H9 (cell line): ENCODE measurements at regions not wholly inside any gene's neighbourhood (a gene's known extent, or its start where the extent isn't known, plus 50 kb on each side); places are given as distances from the start of the nearest gene placed in this dataset.

Experiments used
- DNase-seq: peaks from one replicate; pipeline ENCODE4 v3.0.0-alpha.2; 2017
- H2AFZ ChIP-seq: one replicate; pipeline ENCODE4 v1.6.1; 2013; ENCODE audit warnings: mild to moderate bottlenecking, low read length, control low read depth, moderate library complexity
- H2AK5ac ChIP-seq: 2 replicates; pipeline ENCODE4 v1.6.1; 2013; ENCODE audit warnings: low read length, control low read depth, mixed read lengths; ENCODE audit not compliant: insufficient read length
- H2BK120ac ChIP-seq: one replicate; pipeline ENCODE4 v1.6.1; 2013; ENCODE audit warnings: low read depth, mild to moderate bottlenecking, low read length, control low read depth, inconsistent platforms; ENCODE audit not compliant: poor library complexity, severe bottlenecking
- H2BK12ac ChIP-seq: 2 replicates; pipeline ENCODE4 v1.6.1; 2013; ENCODE audit warnings: low read length, control low read depth, mixed read lengths, low read depth; ENCODE audit not compliant: insufficient read length
- H2BK15ac ChIP-seq: 2 replicates; pipeline ENCODE4 v1.6.1; 2013; ENCODE audit warnings: low read depth, low read length, control low read depth
- H2BK20ac ChIP-seq: one replicate; pipeline ENCODE4 v1.6.1; 2013; ENCODE audit warnings: low read depth, mild to moderate bottlenecking, low read length, control low read depth, inconsistent platforms; ENCODE audit not compliant: poor library complexity, severe bottlenecking
- H2BK5ac ChIP-seq: 2 replicates; pipeline ENCODE4 v1.6.1; 2013; ENCODE audit warnings: low read length, control low read depth, mixed read lengths; ENCODE audit not compliant: insufficient read length
- H3K14ac ChIP-seq: 2 replicates; pipeline ENCODE4 v1.6.1; 2013; ENCODE audit warnings: low read length, control low read depth; ENCODE audit not compliant: insufficient read depth
- H3K18ac ChIP-seq: 2 replicates; pipeline ENCODE4 v1.6.1; 2013; ENCODE audit warnings: low read depth, mild to moderate bottlenecking, mixed read lengths, low read length, control low read depth; ENCODE audit not compliant: insufficient read length
- H3K23ac ChIP-seq: 2 replicates; pipeline ENCODE4 v1.6.1; 2013; ENCODE audit warnings: low read length, control low read depth, mixed read lengths, low read depth; ENCODE audit not compliant: insufficient read length
- H3K23me2 ChIP-seq: 2 replicates; pipeline ENCODE4 v1.6.1; 2013; ENCODE audit warnings: low read depth, mild to moderate bottlenecking, mixed read lengths, low read length, control low read depth; ENCODE audit not compliant: insufficient read length, poor library complexity, severe bottlenecking
- H3K27ac ChIP-seq: 2 replicates; pipeline ENCODE4 v1.5.1; 2013; ENCODE audit warnings: low read length, control low read depth, mixed read lengths, low read depth; ENCODE audit not compliant: insufficient read length
- H3K27me3 ChIP-seq: 2 replicates; pipeline ENCODE4 v1.6.1; 2013; ENCODE audit warnings: low read length, control low read depth, inconsistent platforms; ENCODE audit not compliant: insufficient read depth
- H3K4ac ChIP-seq: 2 replicates; pipeline ENCODE4 v1.6.1; 2013; ENCODE audit warnings: low read depth, mild to moderate bottlenecking, control low read depth, inconsistent platforms, low read length, moderate library complexity
- H3K4me1 ChIP-seq: 2 replicates; pipeline ENCODE4 v1.6.1; 2013; ENCODE audit warnings: low read length, control low read depth, inconsistent platforms; ENCODE audit not compliant: insufficient read depth
- H3K4me2 ChIP-seq: 2 replicates; pipeline ENCODE4 v1.6.1; 2013; ENCODE audit warnings: low read length, control low read depth, mixed read lengths; ENCODE audit not compliant: insufficient read length, insufficient read depth
- H3K56ac ChIP-seq: 2 replicates; pipeline ENCODE4 v1.6.1; 2013; ENCODE audit warnings: low read depth, mild to moderate bottlenecking, mixed read lengths, low read length, control low read depth; ENCODE audit not compliant: insufficient read length
- H3K79me1 ChIP-seq: 2 replicates; pipeline ENCODE4 v1.6.1; 2013; ENCODE audit warnings: low read depth, mild to moderate bottlenecking, moderate library complexity, low read length, control low read depth, inconsistent platforms; ENCODE audit not compliant: insufficient read depth, poor library complexity, severe bottlenecking
- H3K79me2 ChIP-seq: 2 replicates; pipeline ENCODE4 v1.6.1; 2013; ENCODE audit warnings: low read length, control low read depth, inconsistent platforms; ENCODE audit not compliant: insufficient read depth
- H3K9ac ChIP-seq: 2 replicates; pipeline ENCODE4 v1.6.1; 2013; ENCODE audit warnings: low read length, control low read depth, mixed read lengths; ENCODE audit not compliant: insufficient read length; ENCODE audit errors: extremely low read depth
- H3K9me3 ChIP-seq: one replicate; pipeline ENCODE4 v1.6.1; 2013; ENCODE audit warnings: low read depth, low read length, inconsistent platforms; ENCODE audit not compliant: control insufficient read depth
- H3T11ph ChIP-seq: one replicate; pipeline ENCODE4 v1.6.1; 2013; ENCODE audit warnings: mild to moderate bottlenecking, low read length, control low read depth, inconsistent platforms
- H4K20me1 ChIP-seq: one replicate; pipeline ENCODE4 v1.6.1; 2013; ENCODE audit not compliant: control insufficient read depth, insufficient read length, insufficient read depth
- H4K5ac ChIP-seq: 2 replicates; pipeline ENCODE4 v1.6.1; 2013; ENCODE audit warnings: low read depth, mild to moderate bottlenecking, mixed read lengths, low read length, control low read depth; ENCODE audit not compliant: insufficient read length
- H4K8ac ChIP-seq: replicated peaks from 2 replicates; pipeline ENCODE4 v1.6.1; 2013; ENCODE audit warnings: low read length, control low read depth, mixed read lengths, low read depth; ENCODE audit not compliant: insufficient read length
- H4K91ac ChIP-seq: 2 replicates; pipeline ENCODE4 v1.6.1; 2013; ENCODE audit warnings: low read depth, mild to moderate bottlenecking, moderate library complexity, mixed read lengths, low read length, control low read depth; ENCODE audit not compliant: insufficient read length
- H3K27ac Mint-ChIP-seq, 3 experiments: 2 replicates in 2 of 3; 3 replicates in 1 of 3; pipeline ENCODE4 v1.8.0; 2020 to 2021; ENCODE audit warnings: mixed read lengths in 3 of 3, mild to moderate bottlenecking in 1 of 3, moderate library complexity in 1 of 3
- H3K27me3 Mint-ChIP-seq: 2 replicates; pipeline ENCODE4 v1.8.0; 2021; ENCODE audit warnings: low read depth, mild to moderate bottlenecking, moderate library complexity, mixed read lengths
- H3K36me3 Mint-ChIP-seq, 3 experiments: 2 replicates in 2 of 3; 3 replicates in 1 of 3; pipeline ENCODE4 v1.8.0; 2020 to 2021; ENCODE audit warnings: low read depth in 3 of 3, mixed read lengths in 3 of 3; ENCODE audit not compliant: insufficient read depth in 1 of 3
- H3K4me1 Mint-ChIP-seq, 2 experiments: 2 replicates each; pipeline ENCODE4 v1.8.0; 2020; ENCODE audit warnings: mixed read lengths in 2 of 2
- H3K4me3 Mint-ChIP-seq, 2 experiments: 2 replicates in 1 of 2; 3 replicates in 1 of 2; pipeline ENCODE4 v1.8.0; 2020 to 2021; ENCODE audit warnings: mild to moderate bottlenecking in 2 of 2, mixed read lengths in 2 of 2, moderate library complexity in 1 of 2
- H3K9me3 Mint-ChIP-seq, 2 experiments: 2 replicates in 1 of 2; 3 replicates in 1 of 2; pipeline ENCODE4 v1.8.0; 2020; ENCODE audit warnings: mild to moderate bottlenecking in 2 of 2, mixed read lengths in 2 of 2, moderate library complexity in 1 of 2
- CTCF ChIP-seq: fragments of 200-600 bp; sonication (generic); conservative IDR thresholded peaks from 3 replicates; pipeline ENCODE4 v1.8.0; 2021; ENCODE audit warnings: antibody characterized with exemption, mild to moderate bottlenecking
- WGBS: extraction: QIAGEN DNeasy Blood & Tissue Kit; methylation state at CpG from one replicate; pipeline ENCODE4 v1.1.7; 2013; ENCODE audit warnings: missing lambda C conversion rate, low lambda C conversion rate, mixed read lengths; ENCODE audit not compliant: insufficient read length; ENCODE audit errors: extremely low coverage; 5-methylcytosine and 5-hydroxymethylcytosine counted together

- Histone ChIP-seq H3K23ac (no peak overlapping the region), H2AK5ac (no peak overlapping the region), H3K23me2 (no peaks in the 10 kb centered on the region), H3K9ac (no peak overlapping the region), H3K4me2 (no peak overlapping the region), H4K20me1 (no peaks in the 10 kb centered on the region), H2BK12ac (no peak overlapping the region), H2AFZ (no peak overlapping the region), H2BK20ac (no peak overlapping the region), H4K8ac (no peak overlapping the region), H3K4me1 (no peaks in the 10 kb centered on the region), H3T11ph (no peak overlapping the region), H2BK5ac (no peak overlapping the region), H2BK15ac (no peak overlapping the region), H4K91ac (no peak overlapping the region), H3K79me2 (no peaks in the 10 kb centered on the region), H3K18ac (no peak overlapping the region), H2BK120ac (no peak overlapping the region), H3K27me3 (no peaks in the 10 kb centered on the region), H3K27ac (no peak overlapping the region), H3K14ac (no peak overlapping the region), H3K79me1 (no peaks in the 10 kb centered on the region), H4K5ac (no peak overlapping the region), H3K4ac (no peak overlapping the region), H3K9me3 (no peaks in the 10 kb centered on the region), H3K56ac (no peak overlapping the region)
- TF ChIP-seq CTCF = no peak
- H3K36me3 Mint-ChIP-seq = no peaks in the 10 kb centered on the region
- H3K4me3 Mint-ChIP-seq = no peak overlapping the region
- WGBS = no CpG with 5 or more reads among the region's 2 CpGs
- H3K4me1 Mint-ChIP-seq = no peaks in the 10 kb centered on the region
- H3K27ac Mint-ChIP-seq = no peak overlapping the region
- DNase-seq = no peak
- H3K27me3 Mint-ChIP-seq = no peaks in the 10 kb centered on the region
- H3K9me3 Mint-ChIP-seq = no peaks in the 10 kb centered on the region
Measured at GRCh38 chr18:41687138-41687537, 267.9 kb upstream of the PIK3C3 start.
